ENCODE measurements at regions not wholly inside any gene's neighbourhood (a gene's known extent, or its start where the extent isn't known, plus 50 kb on each side); places are given as distances from the start of the nearest gene placed in this dataset.

GRCh38 chr1:244106837-244107493, 55.9 kb downstream of the ZBTB18 start:
- ChIA-PET CTCF (no interaction called here), POLR2A (no interaction called here), RAD21 (ENCODE audit: unreplicated experiment) (no interaction called here), SMC1A (ENCODE audit: uncharacterized antibody, unreplicated experiment) (no interaction called here)
- H3K9me3 ChIP-seq (replicated peaks; ENCODE audit: control insufficient read depth, insufficient read depth, low read length), result no peaks in the 10 kb centered on the region
- H3K27ac ChIP-seq (ENCODE audit: control insufficient read depth, insufficient read depth), result no peak overlapping the region
- H3K79me2 ChIP-seq (ENCODE audit: control insufficient read depth, insufficient read depth, low read length), result no peaks in the 10 kb centered on the region
- DNase-seq (ENCODE audit: low read depth, low spot score), result no peak
- no peak overlapping the region for H3K9ac ChIP-seq (ENCODE audit: control insufficient read depth, insufficient read depth, low read length)
- no peak for ATAC-seq
- BruUV-seq (replicated peaks), result no TSS peak
- intact Hi-C loops (cut with micrococcal nuclease; ENCODE audit: unreplicated experiment) (no loop called here), in situ Hi-C loops (cut with MboI) (no loop called here)
- no peaks in the 10 kb centered on the region for H3K4me1 ChIP-seq (ENCODE audit: control insufficient read depth, insufficient read depth, low read length)
- no peaks in the 10 kb centered on the region for H3K36me3 ChIP-seq (ENCODE audit: control insufficient read depth in 2 of 2, insufficient read depth in 2 of 2, low read length in 1 of 2)
- H2AFZ ChIP-seq (ENCODE audit: control insufficient read depth, low read depth, low read length), result no peak overlapping the region
- no peak overlapping the region for H3K4me2 ChIP-seq (ENCODE audit: control insufficient read depth, insufficient read depth)
- H4K20me1 ChIP-seq (ENCODE audit: control insufficient read depth, insufficient read depth), result no peaks in the 10 kb centered on the region
- no peak overlapping the region for H3K4me3 ChIP-seq
- WGBS (ENCODE audit: insufficient coverage, insufficient replicate concordance, low lambda C conversion rate, missing lambda C conversion rate), result 30% methylated on average over 8 of the region's 8 CpGs
- TF ChIP-seq IKZF1 (conservative IDR thresholded peaks at IDR 0.05) (no peak), FOS (IDR thresholded peaks at IDR 0.05; ENCODE audit: borderline replicate concordance, extremely low read depth, insufficient read length) (no peak), CHD1 (IDR thresholded peaks at IDR 0.05; ENCODE audit: low read depth, low read length) (no peak), SUPT20H (IDR thresholded peaks at IDR 0.05; ENCODE audit: borderline replicate concordance, control insufficient read depth, low read depth, low read length) (no peak), ESRRA (IDR thresholded peaks at IDR 0.05; ENCODE audit: low read length) (no peak), NFIC (IDR thresholded peaks at IDR 0.05; ENCODE audit: low read depth, low read length) (no peak), ZNF217 (IDR thresholded peaks at IDR 0.05) (no peak), SMAD5 (IDR thresholded peaks at IDR 0.05; ENCODE audit: low read depth) (no peak)
- FAIRE-seq, result no peak
- peaks cover 2 to 8% of the 10 kb centered on the region in 2 experiments; a peak in 3 of 4 replicates for H3K27me3 ChIP-seq (replicated peaks in 1 of 2; ENCODE audit: control insufficient read depth in 2 of 2, insufficient read depth in 2 of 2, low read length in 1 of 2)

GRCh38 chr1:244111027-244111426, 59.9 kb downstream of the ZBTB18 start:
- DNase-seq (ENCODE audit: low read depth, low spot score), result peak; percentile 5
- Histone ChIP-seq H3K4me3 (no peak overlapping the region), H4K20me1 (ENCODE audit: control insufficient read depth, insufficient read depth) (no peaks in the 10 kb centered on the region), H3K4me2 (ENCODE audit: control insufficient read depth, insufficient read depth) (no peak overlapping the region), H3K4me1 (ENCODE audit: control insufficient read depth, insufficient read depth, low read length) (no peaks in the 10 kb centered on the region), H3K9me3 (replicated peaks; ENCODE audit: control insufficient read depth, insufficient read depth, low read length) (no peaks in the 10 kb centered on the region), H3K36me3 (ENCODE audit: control insufficient read depth in 2 of 2, insufficient read depth in 2 of 2, low read length in 1 of 2) (no peaks in the 10 kb centered on the region), H3K27ac (ENCODE audit: control insufficient read depth, insufficient read depth) (no peak overlapping the region), H3K9ac (ENCODE audit: control insufficient read depth, insufficient read depth, low read length) (no peak overlapping the region), H2AFZ (ENCODE audit: control insufficient read depth, low read depth, low read length) (no peak overlapping the region), H3K79me2 (ENCODE audit: control insufficient read depth, insufficient read depth, low read length) (no peaks in the 10 kb centered on the region), H3K27me3 (replicated peaks in 1 of 2; ENCODE audit: control insufficient read depth in 2 of 2, insufficient read depth in 2 of 2, low read length in 1 of 2) (peaks cover 0 to 8% of the 10 kb centered on the region in 2 experiments; a peak in 1 of 4 replicates)
- SMC1A ChIA-PET (ENCODE audit: uncharacterized antibody, unreplicated experiment), result interaction anchor here (1.4 kb wide), 1 partner anchor 36 kb away, joined by 3 read pairs; no protein-coding TSS in a partner anchor
- CTCF ChIA-PET, result no interaction called here
- 3% methylated on average over 7 of the region's 7 CpGs for WGBS (ENCODE audit: insufficient coverage, insufficient replicate concordance, low lambda C conversion rate, missing lambda C conversion rate)
- RAD21 ChIA-PET (ENCODE audit: unreplicated experiment), result no interaction called here
- POLR2A ChIA-PET, result no interaction called here
- intact Hi-C loops (cut with micrococcal nuclease; ENCODE audit: unreplicated experiment), result no loop called here
- BruUV-seq (replicated peaks), result no TSS peak
- FAIRE-seq, result no peak
- ATAC-seq, result peak; percentile 38; the same call in 2 of the 3 replicates
- in situ Hi-C loops (cut with MboI), result no loop called here
- TF ChIP-seq NBN (IDR thresholded peaks at IDR 0.05) (no peak), BRCA1 (IDR thresholded peaks at IDR 0.05; ENCODE audit: low read depth, low read length) (no peak), ZNF687 (IDR thresholded peaks at IDR 0.05) (no peak), RUNX3 (IDR thresholded peaks at IDR 0.05; ENCODE audit: low read length) (peak; percentile 55), RELB (IDR thresholded peaks at IDR 0.05; ENCODE audit: low read depth) (peak; percentile 29; the same call in 1 of the 2 replicates), ZNF207 (IDR thresholded peaks at IDR 0.05; ENCODE audit: borderline replicate concordance) (no peak)
